ENCODE measurements at regions not wholly inside any gene's neighbourhood (a gene's known extent, or its start where the extent isn't known, plus 50 kb on each side); places are given as distances from the start of the nearest gene placed in this dataset.

GRCh38 chr5:61683926-61684325, 351.9 kb downstream of the ZSWIM6 start:
- ATAC-seq (ENCODE audit: low FRiP score in 2 of 2) (no peak), DNase-seq (no peak)
- no peaks in the 10 kb centered on the region for H3K36me3 ChIP-seq
- H3K4me3 ChIP-seq, result no peak overlapping the region
- TF ChIP-seq, protein P1, sequence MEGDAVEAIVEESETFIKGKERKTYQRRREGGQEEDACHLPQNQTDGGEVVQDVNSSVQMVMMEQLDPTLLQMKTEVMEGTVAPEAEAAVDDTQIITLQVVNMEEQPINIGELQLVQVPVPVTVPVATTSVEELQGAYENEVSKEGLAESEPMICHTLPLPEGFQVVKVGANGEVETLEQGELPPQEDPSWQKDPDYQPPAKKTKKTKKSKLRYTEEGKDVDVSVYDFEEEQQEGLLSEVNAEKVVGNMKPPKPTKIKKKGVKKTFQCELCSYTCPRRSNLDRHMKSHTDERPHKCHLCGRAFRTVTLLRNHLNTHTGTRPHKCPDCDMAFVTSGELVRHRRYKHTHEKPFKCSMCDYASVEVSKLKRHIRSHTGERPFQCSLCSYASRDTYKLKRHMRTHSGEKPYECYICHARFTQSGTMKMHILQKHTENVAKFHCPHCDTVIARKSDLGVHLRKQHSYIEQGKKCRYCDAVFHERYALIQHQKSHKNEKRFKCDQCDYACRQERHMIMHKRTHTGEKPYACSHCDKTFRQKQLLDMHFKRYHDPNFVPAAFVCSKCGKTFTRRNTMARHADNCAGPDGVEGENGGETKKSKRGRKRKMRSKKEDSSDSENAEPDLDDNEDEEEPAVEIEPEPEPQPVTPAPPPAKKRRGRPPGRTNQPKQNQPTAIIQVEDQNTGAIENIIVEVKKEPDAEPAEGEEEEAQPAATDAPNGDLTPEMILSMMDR (IDR thresholded peaks at IDR 0.05), result no peak
- no peak for TF ChIP-seq POLR2A (IDR thresholded peaks at IDR 0.05)
- H3K4me1 ChIP-seq, result peaks cover 0 to 5% (median 2%) of the 10 kb centered on the region in 4 donors
- H3K27ac ChIP-seq, result no peak overlapping the region
- H3K9me3 ChIP-seq, result no peaks in the 10 kb centered on the region
- H3K27me3 ChIP-seq, result no peaks in the 10 kb centered on the region
- WGBS, 2 donors, result 75 to 76% methylated on average over 2 of the region's 2 CpGs

- 35 to 38% methylated on average over 5 of the region's 5 CpGs for WGBS, 2 donors
- no peak for TF ChIP-seq EP300 (IDR thresholded peaks at IDR 0.05)
- no peak for TF ChIP-seq POLR2A (IDR thresholded peaks at IDR 0.05)
- no peak for TF ChIP-seq POLR2AphosphoS5 (IDR thresholded peaks at IDR 0.05)
- TF ChIP-seq, protein P1 (IDR thresholded peaks at IDR 0.05), result no peak
- no peak for DNase-seq
Observed at GRCh38 chr5:61686491-61687257, 354.6 kb downstream of the ZSWIM6 start.

DNA sequence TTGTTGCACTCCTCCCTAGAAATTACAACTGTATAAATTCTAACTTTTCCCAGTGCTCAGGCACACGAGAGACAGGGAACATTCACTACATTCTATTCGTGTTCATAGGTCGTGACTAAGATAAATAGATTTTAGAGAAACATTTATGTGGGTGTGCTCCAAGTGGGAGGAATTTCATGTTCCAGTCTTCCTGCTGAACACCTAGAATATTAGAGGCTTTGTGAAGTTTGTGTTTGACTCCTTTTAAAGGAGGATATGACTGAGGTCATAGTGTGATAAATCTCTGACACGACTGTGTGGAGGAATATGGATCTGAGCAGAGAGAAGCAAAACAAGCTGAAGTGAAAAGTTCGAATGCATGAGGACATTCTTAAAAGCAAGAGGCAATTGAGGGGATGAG, 355.3 kb downstream of the ZSWIM6 start:
- WGBS, 2 donors, result 50% methylated on average over 5 of the region's 5 CpGs
- ATAC-seq (ENCODE audit: low FRiP score in 2 of 2) (no peak), DNase-seq (no peak)
- peaks cover 0 to 5% (median 4%) of the 10 kb centered on the region in 4 donors for H3K4me1 ChIP-seq
- no peaks in the 10 kb centered on the region for H3K36me3 ChIP-seq
- peak overlapping the region in 1 of 4 donors; percentile 45 for H3K27ac ChIP-seq
- H3K9me3 ChIP-seq, result no peaks in the 10 kb centered on the region
- H3K4me3 ChIP-seq, result no peak overlapping the region
- TF ChIP-seq, protein P1 (IDR thresholded peaks at IDR 0.05), result no peak
- TF ChIP-seq POLR2AphosphoS5 (IDR thresholded peaks at IDR 0.05) (no peak), EP300 (IDR thresholded peaks at IDR 0.05) (no peak), POLR2A (IDR thresholded peaks at IDR 0.05) (no peak)
- H3K27me3 ChIP-seq, result no peaks in the 10 kb centered on the region

More at GRCh38 chr5:61686491-61687257, 354.6 kb downstream of the ZSWIM6 start:
- peak overlapping the region in 1 of 4 donors; percentile 45 for H3K27ac ChIP-seq
- H3K9me3 ChIP-seq, result no peaks in the 10 kb centered on the region
- no peaks in the 10 kb centered on the region for H3K36me3 ChIP-seq
- ATAC-seq (ENCODE audit: low FRiP score in 2 of 2), result no peak
- peaks cover 0 to 5% (median 4%) of the 10 kb centered on the region in 4 donors for H3K4me1 ChIP-seq
- no peak overlapping the region for H3K4me3 ChIP-seq
- H3K27me3 ChIP-seq, result no peaks in the 10 kb centered on the region

DNA sequence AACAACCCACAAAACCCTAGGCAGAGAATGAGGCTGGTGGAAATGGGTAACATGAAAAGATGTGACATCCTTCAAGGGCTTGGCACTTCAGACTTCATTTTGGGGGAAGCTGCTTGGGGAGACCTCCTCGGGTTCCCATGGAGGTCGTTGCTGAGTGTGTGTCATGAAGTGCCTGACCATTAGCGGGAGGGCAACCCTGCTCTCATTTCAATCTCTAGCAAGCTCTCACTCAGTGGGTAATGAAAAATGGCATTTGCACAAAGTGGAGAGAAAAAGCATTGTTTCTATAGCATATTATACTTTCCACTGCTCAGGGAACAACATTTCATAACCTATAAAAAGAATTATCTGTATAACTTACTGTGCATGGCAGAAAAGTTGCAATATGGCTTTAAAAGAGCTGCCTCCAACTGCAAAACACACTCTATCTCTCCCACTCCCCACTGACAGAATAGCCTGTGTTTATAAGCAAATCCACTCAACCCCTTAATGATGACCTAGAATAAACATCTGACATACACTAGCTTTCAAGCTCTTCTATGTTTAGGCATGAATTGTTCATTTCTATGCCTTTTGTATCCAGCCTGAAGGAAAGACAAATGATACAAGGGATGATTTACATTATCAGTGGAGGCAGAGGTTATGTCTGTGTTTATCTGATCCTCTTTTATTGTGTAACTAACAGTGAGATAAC, 357.2 kb downstream of the ZSWIM6 start:
- no peak overlapping the region for H3K4me3 ChIP-seq
- H3K36me3 ChIP-seq, result no peaks in the 10 kb centered on the region
- TF ChIP-seq, protein P1 (IDR thresholded peaks at IDR 0.05), result no peak
- TF ChIP-seq EP300 (IDR thresholded peaks at IDR 0.05) (no peak), POLR2A (IDR thresholded peaks at IDR 0.05) (no peak), POLR2AphosphoS5 (IDR thresholded peaks at IDR 0.05) (no peak)
- ATAC-seq (ENCODE audit: low FRiP score in 2 of 2) (no peak), DNase-seq (no peak)
- H3K27ac ChIP-seq, result no peak overlapping the region
- H3K4me1 ChIP-seq, result peaks cover 0 to 5% (median 4%) of the 10 kb centered on the region in 4 donors
- 38 to 55% methylated on average over 3 of the region's 3 CpGs for WGBS, 2 donors
- peaks cover 0 to 7% (median 4%) of the 10 kb centered on the region in 4 donors for H3K9me3 ChIP-seq
- no peaks in the 10 kb centered on the region for H3K27me3 ChIP-seq
